ENCODE measurements at regions not wholly inside any gene's neighbourhood (a gene's known extent, or its start where the extent isn't known, plus 50 kb on each side); places are given as distances from the start of the nearest gene placed in this dataset.
A peak's percentile ranks its signal among the peaks of the same experiment; 100 is the strongest.
"Not testable (repeated sequence)": the region's sequence is repeated elsewhere in the genome, so short reads cannot be mapped to it uniquely, and the experiment has no call there.

DNA sequence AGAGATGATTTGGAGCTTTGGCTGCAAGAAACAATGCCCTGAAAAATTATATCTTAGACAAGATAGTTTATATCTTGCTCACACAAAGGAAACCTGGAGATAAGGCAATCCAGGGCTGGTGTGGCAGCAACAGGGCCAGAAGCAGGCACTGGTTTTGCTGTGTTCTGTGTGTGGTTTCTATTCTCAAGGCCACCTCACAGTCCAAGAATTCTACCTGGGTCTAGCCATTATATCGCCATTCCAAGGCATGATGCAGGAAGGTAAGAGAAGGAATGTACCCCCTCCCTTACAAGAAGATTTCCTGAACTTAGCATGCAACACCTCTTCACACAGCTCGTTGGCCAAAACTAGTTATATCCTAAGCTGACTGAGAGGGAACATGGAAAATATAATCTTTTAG lies 74.5 kb upstream of the MEGF10 start:
- no peak for DNase-seq (ENCODE audit: low read depth)

DNA sequence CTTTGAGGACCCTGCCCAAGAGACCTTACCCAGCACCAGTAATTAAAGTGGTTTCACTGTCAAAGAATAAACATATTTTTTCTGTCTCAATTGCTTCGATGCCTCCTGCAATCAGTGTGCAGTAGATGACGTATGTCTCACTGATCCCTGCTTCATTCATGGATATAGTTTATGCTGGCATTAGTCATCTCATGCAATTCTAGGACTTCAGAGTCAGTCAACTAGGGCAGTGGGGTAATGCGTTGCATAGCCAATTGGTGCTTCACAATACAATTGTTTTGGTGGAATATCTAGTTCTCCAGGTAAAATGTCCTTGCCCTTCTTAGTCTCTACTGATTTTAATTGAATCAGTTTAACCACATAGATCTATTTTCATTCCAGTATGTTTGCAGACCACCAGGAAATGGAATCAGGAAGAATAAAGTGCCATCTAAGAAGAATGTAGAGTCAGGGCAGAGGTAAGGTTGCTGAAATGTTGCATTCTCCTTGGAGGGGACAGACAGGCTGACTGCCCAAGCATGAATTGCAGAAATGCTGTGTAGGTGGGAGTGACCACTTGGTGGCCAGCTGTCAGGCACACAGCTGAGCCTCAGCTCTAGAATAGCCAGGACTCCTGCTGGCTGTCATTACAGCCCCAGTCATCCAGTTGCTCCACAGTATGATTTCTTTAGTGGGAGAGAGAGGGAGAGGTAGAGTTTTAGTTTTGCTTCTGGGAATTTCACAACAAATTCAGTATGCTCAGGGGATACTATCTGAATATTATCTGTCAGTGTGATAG lies 73.5 kb upstream of the MEGF10 start:
- no peak for DNase-seq (ENCODE audit: low read depth)

DNA sequence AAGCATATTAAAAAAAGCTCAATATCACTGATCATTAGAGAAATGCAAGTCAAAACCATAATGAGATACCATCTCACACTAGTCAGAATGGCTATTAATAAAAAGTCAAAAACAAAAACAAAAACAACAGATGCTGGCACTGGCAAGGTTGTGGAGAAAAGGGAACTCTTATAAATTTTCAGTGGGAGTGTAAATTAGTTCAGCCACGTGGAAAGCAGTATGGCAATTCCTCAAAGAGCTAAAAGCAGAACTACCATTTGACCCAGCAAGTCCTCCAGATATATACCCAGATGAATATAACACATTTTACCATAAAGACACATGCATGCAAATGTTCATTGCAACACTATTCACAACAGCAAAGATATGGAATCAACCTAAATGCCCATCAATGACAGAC lies 68.7 kb upstream of the MEGF10 start:
- DNase-seq (ENCODE audit: low read depth): not testable (repeated sequence)

DNA sequence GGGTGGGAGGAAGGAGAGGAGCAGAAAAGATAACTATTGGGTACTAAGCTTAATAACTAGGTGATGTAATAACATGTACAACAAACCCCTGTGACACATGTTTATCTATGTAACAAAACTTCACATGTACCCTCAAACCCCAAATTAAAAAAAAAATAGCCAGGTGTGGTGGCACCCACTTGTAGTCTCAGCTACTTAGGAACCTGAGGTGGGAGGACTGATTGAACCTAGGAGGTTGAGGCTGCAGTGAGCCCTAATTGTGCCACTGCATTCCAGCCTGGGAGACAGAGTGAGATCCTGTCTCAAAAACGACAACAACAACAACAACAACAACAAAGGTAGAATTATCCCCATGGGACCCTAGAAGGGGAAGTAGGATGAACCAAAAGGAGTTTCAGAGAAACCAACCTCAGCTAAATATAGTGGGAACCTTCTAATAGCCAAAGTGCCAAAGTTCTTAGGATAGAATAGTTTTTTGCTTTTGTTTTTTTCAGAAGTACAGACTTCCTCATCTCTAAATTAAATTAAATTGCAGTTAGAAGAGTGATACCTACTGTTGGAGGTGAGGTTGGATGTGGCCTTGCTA lies 67.9 kb upstream of the MEGF10 start:
- not testable (repeated sequence) for DNase-seq (ENCODE audit: low read depth)

DNA sequence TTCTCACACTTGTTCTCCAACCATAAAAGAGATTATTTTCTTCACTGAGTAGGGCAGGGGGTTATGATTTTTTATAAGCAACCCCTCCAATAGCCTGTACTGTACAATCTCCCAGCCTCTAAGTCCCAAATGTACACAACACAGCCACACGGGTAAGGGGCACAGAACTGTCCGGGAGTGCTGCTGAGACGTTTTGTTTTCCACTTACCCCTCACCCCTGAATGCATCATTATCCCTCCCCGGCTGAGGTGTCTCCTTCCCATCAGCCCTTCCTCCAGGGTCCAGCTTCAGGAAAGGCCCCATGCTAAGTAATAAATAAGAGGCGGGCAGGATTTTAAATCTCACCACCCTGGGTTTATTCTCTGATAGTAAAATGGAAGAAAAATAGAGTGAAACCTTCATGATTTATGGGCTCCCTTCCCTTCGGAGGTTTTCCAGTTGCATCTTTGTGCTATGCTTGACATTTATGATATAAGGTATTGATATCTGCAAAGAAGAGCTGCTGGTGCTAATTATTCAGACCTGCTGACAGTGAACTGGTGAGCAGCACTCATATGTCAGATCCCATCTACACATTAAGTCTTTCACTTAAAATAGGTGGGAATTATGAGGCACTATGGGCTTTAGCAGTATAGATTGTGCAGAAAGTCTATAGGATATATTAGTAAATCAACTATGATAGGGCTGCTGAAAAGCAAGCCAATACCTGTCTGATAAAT lies 67.2 kb upstream of the MEGF10 start:
- no peak for DNase-seq (ENCODE audit: low read depth)

DNA sequence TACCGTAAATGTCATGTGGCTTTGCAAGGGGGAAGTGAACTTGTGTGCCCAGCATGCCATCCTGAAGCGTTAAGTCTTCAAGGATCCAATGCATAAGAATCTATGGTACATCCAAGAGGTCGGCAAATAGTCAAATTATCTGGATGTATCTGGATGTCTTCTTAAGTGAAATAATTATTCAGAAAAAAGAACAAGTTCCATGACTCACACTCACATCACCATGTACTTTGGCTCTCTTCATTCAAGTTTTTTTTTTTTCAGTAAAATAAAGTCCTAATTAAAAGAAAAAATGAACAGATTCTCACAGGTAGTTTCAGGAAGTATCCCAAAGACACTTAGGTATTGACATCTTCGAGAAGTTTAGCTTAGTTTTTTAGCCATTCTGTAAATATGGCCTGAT lies 62.7 kb upstream of the MEGF10 start:
- DNase-seq (ENCODE audit: low read depth): no peak

DNA sequence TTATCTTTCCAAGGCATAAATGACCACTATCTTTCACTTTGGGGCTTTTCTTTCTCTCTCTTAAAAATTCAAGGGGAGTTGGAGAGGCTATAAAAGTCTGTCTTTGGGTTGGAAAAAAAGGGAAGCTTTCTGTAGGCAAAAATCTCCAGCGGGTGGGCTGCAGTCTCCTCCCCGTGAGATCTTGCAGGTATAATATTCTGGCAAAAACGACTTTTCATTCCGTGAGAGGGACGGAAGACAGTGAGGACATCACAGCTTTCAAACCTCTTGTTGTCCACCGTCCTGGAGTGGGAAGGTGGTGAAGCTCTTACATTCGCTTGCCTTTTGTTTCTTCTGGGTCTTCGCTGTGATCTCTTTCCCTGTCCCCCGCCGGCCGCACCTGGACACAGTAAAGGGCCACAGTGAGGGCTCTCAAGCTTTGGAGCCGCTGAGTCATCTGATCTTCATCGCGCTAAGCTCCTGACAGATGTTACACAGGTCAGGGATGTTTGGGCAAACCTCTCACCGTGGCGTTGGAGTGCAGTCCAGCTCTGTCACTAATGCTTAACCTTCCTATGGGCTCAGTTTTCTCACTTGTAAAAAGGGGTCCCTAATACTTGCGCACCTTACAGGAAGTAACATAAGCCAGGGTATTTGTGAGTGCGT lies 61.9 kb upstream of the MEGF10 start:
- DNase-seq (ENCODE audit: low read depth): no peak

DNA sequence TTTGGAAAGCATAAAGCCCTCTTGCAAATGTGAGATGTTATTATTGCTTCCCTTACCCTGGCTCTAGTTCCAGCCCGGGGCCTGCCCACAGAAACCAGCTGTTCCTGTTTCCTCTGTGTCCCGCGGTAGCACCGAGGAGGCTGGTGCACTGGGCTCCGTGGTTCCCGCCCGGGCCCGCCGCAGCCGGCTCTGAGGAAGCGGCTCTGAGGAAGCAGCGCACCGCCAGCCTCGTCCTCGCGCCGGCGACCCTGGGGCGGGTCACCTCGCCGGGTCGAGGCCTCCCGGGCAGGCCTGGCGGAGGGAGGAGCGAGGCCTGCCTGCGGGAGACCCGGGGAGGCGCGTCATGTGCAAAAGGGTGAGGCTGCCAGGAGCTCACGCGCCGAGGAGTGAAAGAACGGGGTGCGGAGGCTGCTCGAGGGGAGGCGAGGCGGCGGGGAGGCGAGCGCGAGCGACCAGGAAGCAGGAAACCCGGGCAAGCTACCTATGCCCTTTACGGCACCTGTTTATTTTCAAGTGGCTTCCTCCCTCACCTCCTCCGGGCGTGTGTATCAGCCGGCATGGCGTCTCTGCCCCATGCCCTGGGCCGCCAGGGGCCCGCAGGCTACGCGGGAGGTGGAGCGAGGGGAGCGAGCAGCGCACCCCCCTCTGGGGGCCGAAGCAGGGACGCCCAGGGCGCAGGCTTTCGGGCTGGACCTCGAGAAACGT lies 61.3 kb upstream of the MEGF10 start:
- peak; percentile 11 for DNase-seq (ENCODE audit: low read depth)

DNA sequence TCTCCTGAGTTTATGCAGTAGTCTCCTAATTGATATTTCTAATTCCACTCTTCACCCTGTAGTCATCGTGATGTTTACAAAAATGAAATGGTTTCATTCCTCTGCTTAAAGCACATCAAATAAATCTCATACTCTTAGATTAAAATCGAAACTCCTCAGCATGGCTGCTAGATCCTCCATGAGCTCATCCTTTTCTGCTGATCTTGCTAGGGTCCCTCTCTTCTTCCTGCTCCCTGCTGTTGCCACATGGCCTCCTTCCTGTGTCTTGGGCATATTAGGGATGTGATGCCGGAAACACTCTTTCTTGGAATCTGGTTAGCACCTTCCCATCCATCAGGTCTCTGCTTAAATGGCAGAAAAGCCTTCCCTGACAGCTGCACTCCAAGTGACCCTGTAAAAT lies 59.5 kb upstream of the MEGF10 start:
- DNase-seq (ENCODE audit: low read depth): no peak

DNA sequence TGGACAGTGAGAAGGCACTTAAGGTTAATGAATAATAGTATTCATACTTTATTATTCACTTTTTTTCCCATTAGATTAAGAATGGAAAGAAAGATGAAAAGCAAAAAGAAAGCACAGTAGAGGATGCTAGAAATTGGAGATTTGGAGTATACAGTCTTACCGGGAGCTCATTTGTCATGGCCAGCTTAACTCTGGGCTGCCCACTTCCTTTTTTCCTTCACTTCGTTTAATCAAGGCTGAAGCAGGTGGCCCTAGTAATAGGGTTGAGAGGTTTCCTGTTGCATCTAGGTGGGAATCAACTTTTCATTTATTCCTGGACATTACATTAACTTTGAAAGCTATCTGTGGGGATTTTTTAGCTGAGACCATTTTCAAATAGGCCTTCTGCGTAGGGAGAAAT lies 57.0 kb upstream of the MEGF10 start:
- DNase-seq (ENCODE audit: low read depth): no peak

DNA sequence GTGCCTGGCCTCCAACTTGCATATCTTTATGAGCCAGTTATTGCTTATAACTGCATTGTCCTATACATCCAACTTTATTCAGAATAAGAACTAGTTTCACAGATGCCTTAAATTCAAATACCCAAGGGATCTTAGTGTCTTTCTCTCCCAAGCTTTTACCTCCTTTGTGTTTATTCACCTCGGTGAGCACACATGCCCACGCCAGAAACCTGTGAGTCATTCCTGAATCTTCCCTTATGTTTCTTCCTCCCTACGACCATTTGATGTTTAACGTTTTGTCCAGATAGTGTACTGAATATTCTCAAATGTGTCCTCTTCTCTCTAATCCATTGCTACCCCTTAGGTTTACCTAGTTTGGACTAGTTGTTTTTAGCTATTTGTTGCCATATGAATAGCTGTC lies 55.5 kb upstream of the MEGF10 start:
- DNase-seq (ENCODE audit: low read depth): no peak

DNA sequence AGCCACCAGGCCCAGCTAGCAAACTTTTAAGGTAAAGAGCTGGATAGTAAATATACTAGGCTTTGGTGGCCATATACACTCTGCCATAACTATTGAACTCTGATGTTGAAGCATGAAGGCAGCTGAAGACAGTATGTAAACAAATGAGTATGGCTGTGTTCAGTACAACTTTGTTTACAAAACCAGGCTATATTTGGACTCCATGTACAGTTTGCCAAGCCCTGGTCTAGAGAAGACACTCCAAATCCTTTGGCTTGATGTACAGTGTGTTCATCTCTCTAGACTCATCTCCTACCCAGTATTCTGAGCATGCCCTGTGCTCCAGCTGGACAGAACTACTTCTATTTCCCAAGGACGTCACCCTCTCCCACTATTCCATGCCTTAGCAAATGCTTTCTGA lies 54.3 kb upstream of the MEGF10 start:
- DNase-seq (ENCODE audit: low read depth): no peak

Data from CMK (cell line).